Liver (tissue), 8 donors: ENCODE measurements at regions not wholly inside any gene's neighbourhood (a gene's known extent, or its start where the extent isn't known, plus 50 kb on each side); places are given as distances from the start of the nearest gene placed in this dataset.
"Not testable (repeated sequence)": the region's sequence is repeated elsewhere in the genome, so short reads cannot be mapped to it uniquely, and the experiment has no call there.

ENCODE experiments used
- DNase-seq: peaks from one replicate; pipeline ENCODE4 v3.0.0-alpha.2; 2017; ENCODE audit warnings: low spot score
- H3K27ac ChIP-seq, 2 donors: one replicate each; pipeline ENCODE4 v1.7.0; 2013; ENCODE audit warnings: inconsistent platforms in 2 of 2, low read length in 2 of 2, control low read depth in 1 of 2, low read depth in 1 of 2, mild to moderate bottlenecking in 1 of 2
- H3K27me3 ChIP-seq, 4 donors: one replicate each; pipeline versions ENCODE4 v1.6.1 to v1.7.0; 2013; ENCODE audit warnings: low read length in 3 of 4, inconsistent platforms in 1 of 4, mild to moderate bottlenecking in 1 of 4, moderate library complexity in 1 of 4; ENCODE audit not compliant: control insufficient read depth in 4 of 4, insufficient read depth in 4 of 4
- H3K36me3 ChIP-seq, 4 donors: one replicate each; pipeline versions ENCODE4 v1.6.1 to v1.7.0; 2013; ENCODE audit warnings: low read length in 3 of 4, mild to moderate bottlenecking in 3 of 4, low read depth in 1 of 4, moderate library complexity in 1 of 4; ENCODE audit not compliant: control insufficient read depth in 4 of 4, insufficient read depth in 3 of 4
- H3K4me1 ChIP-seq, 4 donors: one replicate each; pipeline versions ENCODE4 v1.6.1 to v1.7.0; 2013; ENCODE audit warnings: low read length in 3 of 4, mild to moderate bottlenecking in 3 of 4, moderate library complexity in 1 of 4; ENCODE audit not compliant: control insufficient read depth in 4 of 4, insufficient read depth in 4 of 4
- H3K4me3 ChIP-seq, 3 donors: one replicate each; pipeline versions ENCODE4 v1.6.1 to v1.7.0; 2013; ENCODE audit warnings: low read length in 3 of 3, control low read depth in 1 of 3, low read depth in 1 of 3, mild to moderate bottlenecking in 1 of 3
- H3K9ac ChIP-seq, 2 donors: one replicate each; pipeline ENCODE4 v1.7.0; 2013; ENCODE audit warnings: low read length in 2 of 2, mild to moderate bottlenecking in 2 of 2, moderate library complexity in 2 of 2, control low read depth in 1 of 2, low read depth in 1 of 2
- H3K9me3 ChIP-seq, 4 donors: one replicate each; pipeline versions ENCODE4 v1.6.1 to v1.7.0; 2013; ENCODE audit warnings: low read length in 3 of 4; ENCODE audit not compliant: control insufficient read depth in 4 of 4
- EGR1 ChIP-seq, 2 donors: IDR thresholded peaks; 2 replicates each; pipeline ENCODE4 v1.6.1; 2016 to 2018; ENCODE audit warnings: antibody characterized with exemption in 2 of 2, low read depth in 2 of 2
- FOXA2 ChIP-seq: IDR thresholded peaks from 2 replicates; pipeline ENCODE4 v1.6.1; 2016; ENCODE audit warnings: antibody characterized with exemption
- JUND ChIP-seq, 2 donors: IDR thresholded peaks; 2 replicates each; pipeline ENCODE4 v1.6.1; 2016; ENCODE audit warnings: antibody characterized with exemption in 2 of 2
- RAD21 ChIP-seq, 2 donors: IDR thresholded peaks; 2 replicates each; pipeline ENCODE4 v1.6.1; 2016; ENCODE audit warnings: antibody characterized with exemption in 2 of 2, mild to moderate bottlenecking in 2 of 2
- TAF1 ChIP-seq: conservative IDR thresholded peaks from 2 replicates; pipeline ENCODE4 v1.6.1; 2016; ENCODE audit warnings: antibody characterized with exemption, mild to moderate bottlenecking
- WGBS: extraction: QIAGEN DNeasy Blood & Tissue Kit; methylation state at CpG from one replicate; pipeline ENCODE4 v1.1.7; 2013; 5-methylcytosine and 5-hydroxymethylcytosine counted together
- TF ChIP-seq, protein P1 (sequence below): fragments of 150-350 bp; IDR thresholded peaks from 2 replicates; pipeline ENCODE4 v1.5.1; 2017; ENCODE audit warnings: improper control_type of control experiment, low read depth, low read length; ENCODE audit not compliant: missing input control
- TF ChIP-seq, protein P2 (sequence below): IDR thresholded peaks from 2 replicates; pipeline ENCODE4 v1.6.1; 2016; ENCODE audit warnings: antibody characterized with exemption, mild to moderate bottlenecking
- TF ChIP-seq, protein P3 (sequence below): IDR thresholded peaks from 2 replicates; pipeline ENCODE4 v1.6.1; 2016; ENCODE audit warnings: antibody characterized with exemption
- donor health status: healthy.
- donor health status: healthy.
- donor health status: healthy.
- donor health status: healthy.
- donor health status: healthy.

DNA sequence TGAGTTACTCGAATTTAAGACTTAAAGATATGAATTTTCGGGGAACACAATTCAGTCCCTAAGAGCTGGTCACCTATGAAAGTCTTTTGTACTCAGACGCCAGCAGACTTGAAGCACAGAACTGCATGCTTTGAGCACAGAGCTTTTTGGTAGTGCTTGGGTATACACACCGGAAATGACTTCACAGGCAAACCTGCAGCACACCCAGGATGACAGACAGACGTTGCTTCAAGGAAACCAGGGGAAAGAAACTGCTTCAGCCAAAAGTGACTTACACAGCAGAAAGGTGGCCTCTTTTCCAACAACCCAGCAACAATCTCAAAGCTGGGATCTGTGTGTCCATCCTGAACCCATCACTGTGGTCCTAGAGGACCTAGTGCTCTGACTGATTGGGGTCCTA, 975.1 kb downstream of the AACS start (continued):
- TF ChIP-seq, protein P1, sequence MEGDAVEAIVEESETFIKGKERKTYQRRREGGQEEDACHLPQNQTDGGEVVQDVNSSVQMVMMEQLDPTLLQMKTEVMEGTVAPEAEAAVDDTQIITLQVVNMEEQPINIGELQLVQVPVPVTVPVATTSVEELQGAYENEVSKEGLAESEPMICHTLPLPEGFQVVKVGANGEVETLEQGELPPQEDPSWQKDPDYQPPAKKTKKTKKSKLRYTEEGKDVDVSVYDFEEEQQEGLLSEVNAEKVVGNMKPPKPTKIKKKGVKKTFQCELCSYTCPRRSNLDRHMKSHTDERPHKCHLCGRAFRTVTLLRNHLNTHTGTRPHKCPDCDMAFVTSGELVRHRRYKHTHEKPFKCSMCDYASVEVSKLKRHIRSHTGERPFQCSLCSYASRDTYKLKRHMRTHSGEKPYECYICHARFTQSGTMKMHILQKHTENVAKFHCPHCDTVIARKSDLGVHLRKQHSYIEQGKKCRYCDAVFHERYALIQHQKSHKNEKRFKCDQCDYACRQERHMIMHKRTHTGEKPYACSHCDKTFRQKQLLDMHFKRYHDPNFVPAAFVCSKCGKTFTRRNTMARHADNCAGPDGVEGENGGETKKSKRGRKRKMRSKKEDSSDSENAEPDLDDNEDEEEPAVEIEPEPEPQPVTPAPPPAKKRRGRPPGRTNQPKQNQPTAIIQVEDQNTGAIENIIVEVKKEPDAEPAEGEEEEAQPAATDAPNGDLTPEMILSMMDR: no peak

DNA sequence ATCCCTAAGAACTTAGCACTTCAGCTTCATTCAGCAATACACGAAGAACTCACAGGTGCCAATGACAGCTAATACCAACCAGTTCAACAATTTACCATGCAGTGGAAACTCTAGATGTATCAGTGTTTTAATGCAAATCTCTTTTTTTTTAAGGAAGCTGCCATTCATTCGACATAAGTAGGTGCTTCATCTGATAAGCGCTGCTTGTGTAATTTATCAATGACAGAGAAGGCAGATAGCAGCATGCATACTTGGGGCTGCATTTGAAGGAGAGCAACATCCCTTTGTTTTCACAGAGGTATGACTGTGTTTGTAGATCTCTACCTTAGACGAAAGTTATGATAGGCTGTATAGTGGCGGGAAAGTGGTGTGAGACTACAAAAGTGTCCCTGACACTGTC, 977.1 kb downstream of the AACS start:
- Histone ChIP-seq H3K4me3 (no peak overlapping the region), H3K27ac (no peak overlapping the region), H3K27me3 (no peaks in the 10 kb centered on the region), H3K9ac (no peak overlapping the region), H3K4me1 (no peaks in the 10 kb centered on the region), H3K9me3 (peaks cover 0 to 3% (median 0%) of the 10 kb centered on the region in 4 donors), H3K36me3 (no peaks in the 10 kb centered on the region)
- DNase-seq: no peak
- TF ChIP-seq, protein P2, sequence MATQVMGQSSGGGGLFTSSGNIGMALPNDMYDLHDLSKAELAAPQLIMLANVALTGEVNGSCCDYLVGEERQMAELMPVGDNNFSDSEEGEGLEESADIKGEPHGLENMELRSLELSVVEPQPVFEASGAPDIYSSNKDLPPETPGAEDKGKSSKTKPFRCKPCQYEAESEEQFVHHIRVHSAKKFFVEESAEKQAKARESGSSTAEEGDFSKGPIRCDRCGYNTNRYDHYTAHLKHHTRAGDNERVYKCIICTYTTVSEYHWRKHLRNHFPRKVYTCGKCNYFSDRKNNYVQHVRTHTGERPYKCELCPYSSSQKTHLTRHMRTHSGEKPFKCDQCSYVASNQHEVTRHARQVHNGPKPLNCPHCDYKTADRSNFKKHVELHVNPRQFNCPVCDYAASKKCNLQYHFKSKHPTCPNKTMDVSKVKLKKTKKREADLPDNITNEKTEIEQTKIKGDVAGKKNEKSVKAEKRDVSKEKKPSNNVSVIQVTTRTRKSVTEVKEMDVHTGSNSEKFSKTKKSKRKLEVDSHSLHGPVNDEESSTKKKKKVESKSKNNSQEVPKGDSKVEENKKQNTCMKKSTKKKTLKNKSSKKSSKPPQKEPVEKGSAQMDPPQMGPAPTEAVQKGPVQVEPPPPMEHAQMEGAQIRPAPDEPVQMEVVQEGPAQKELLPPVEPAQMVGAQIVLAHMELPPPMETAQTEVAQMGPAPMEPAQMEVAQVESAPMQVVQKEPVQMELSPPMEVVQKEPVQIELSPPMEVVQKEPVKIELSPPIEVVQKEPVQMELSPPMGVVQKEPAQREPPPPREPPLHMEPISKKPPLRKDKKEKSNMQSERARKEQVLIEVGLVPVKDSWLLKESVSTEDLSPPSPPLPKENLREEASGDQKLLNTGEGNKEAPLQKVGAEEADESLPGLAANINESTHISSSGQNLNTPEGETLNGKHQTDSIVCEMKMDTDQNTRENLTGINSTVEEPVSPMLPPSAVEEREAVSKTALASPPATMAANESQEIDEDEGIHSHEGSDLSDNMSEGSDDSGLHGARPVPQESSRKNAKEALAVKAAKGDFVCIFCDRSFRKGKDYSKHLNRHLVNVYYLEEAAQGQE: no peak
- TF ChIP-seq, protein P3, sequence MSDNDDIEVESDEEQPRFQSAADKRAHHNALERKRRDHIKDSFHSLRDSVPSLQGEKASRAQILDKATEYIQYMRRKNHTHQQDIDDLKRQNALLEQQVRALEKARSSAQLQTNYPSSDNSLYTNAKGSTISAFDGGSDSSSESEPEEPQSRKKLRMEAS: no peak
- TF ChIP-seq FOXA2 (no peak), RAD21 (IDR thresholded peaks at IDR 0.05) (no peak)
- TF ChIP-seq, protein P1: no peak
- whole genome bisulfite sequencing: 68% methylated on average over 5 of the region's 5 CpGs

DNA sequence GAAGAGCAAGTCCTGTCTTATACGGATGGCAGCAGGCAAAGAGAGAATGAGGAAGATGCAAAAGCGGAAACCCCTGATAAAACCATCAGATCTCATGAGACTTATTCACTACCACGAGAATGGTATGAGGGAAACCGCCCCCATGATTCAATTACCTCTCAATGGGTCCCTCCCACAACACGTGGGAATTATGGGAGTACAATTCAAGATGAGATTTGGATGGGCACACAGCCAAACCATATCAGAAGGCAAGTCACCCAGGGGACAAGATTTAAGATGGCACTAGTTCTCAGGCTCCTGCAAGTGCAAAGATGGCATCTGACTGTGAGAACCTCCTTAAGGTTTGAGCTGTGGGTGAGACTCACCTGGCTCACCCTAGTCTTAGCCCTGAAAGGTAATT, 984.3 kb downstream of the AACS start:
- DNase-seq, H3K36me3 ChIP-seq, H3K9me3 ChIP-seq, H3K4me3 ChIP-seq, H3K4me1 ChIP-seq, H3K27me3 ChIP-seq, H3K27ac ChIP-seq, H3K9ac ChIP-seq: not testable (repeated sequence)
- 65% methylated on average over 5 of the region's 5 CpGs for WGBS

DNA sequence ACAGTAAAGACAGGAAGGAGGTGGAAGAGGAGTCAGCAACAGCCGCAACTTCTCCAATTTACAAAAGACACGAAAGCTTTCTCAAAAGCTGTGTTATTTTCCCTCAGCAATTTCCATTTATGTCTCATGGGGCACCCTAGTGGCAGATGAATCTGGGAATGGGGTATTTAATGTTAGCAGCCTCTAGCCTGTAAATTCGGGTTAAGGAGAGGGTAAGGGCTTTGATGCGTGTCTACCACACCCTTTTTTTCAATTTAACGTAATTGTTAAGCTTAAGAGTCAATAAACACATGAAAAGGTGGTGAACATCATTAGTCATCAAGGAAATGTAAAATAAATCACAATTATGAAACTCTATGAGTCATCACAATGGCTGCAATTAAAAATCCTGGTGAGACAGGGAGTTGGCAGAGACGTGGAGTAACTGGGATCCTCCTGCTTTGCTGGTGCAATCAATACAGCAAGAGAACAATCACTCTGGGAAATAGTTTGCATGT, 986.4 kb downstream of the AACS start:
- H3K27me3 ChIP-seq: no peaks in the 10 kb centered on the region
- no peaks in the 10 kb centered on the region for H3K36me3 ChIP-seq
- TF ChIP-seq TAF1 (no peak), JUND (IDR thresholded peaks at IDR 0.05) (peak in 1 of 2 donors; percentile 37), EGR1 (IDR thresholded peaks at IDR 0.05; ENCODE audit: low read depth in 2 of 2) (no peak), RAD21 (IDR thresholded peaks at IDR 0.05) (peak; percentile 65 to 74)
- TF ChIP-seq, protein P3: no peak
- TF ChIP-seq, protein P1: peak; percentile 29
- no peak overlapping the region for H3K4me3 ChIP-seq
- no peaks in the 10 kb centered on the region for H3K9me3 ChIP-seq
- H3K27ac ChIP-seq: no peak overlapping the region
- H3K9ac ChIP-seq: no peak overlapping the region
- no peak for DNase-seq
- WGBS: 63% methylated on average over 6 of the region's 6 CpGs
- H3K4me1 ChIP-seq: no peaks in the 10 kb centered on the region
